UCSD-AML1 (cell line): ENCODE measurements at regions not wholly inside any gene's neighbourhood (a gene's known extent, or its start where the extent isn't known, plus 50 kb on each side); places are given as distances from the start of the nearest gene placed in this dataset.
"Not testable (repeated sequence)": the region's sequence is repeated elsewhere in the genome, so short reads cannot be mapped to it uniquely, and the experiment has no call there.

Experiments
- DNase-seq: peaks from one replicate; lab custom pipeline; 2025; ENCODE audit not compliant: unreplicated experiment; lab: John Stamatoyannopoulos, UW

GRCh38 chr13:81142306-81142999 lies 801.5 kb upstream of the SPRY2 start:
- DNase-seq = no peak

- DNase-seq = no peak
These were observed 799.7 kb upstream of the SPRY2 start for GRCh38 chr13:81140675-81141074.

GRCh38 chr13:81139987-81140386 lies 799.1 kb upstream of the SPRY2 start:
- DNase-seq = no peak

- DNase-seq = no peak
These were observed 797.5 kb upstream of the SPRY2 start for GRCh38 chr13:81138353-81138980.

- DNase-seq = no peak
These were observed 792.1 kb upstream of the SPRY2 start for GRCh38 chr13:81133066-81133465.

GRCh38 chr13:81117416-81117815 lies 776.5 kb upstream of the SPRY2 start:
- no peak for DNase-seq

- DNase-seq = no peak
These were observed 775.7 kb upstream of the SPRY2 start for GRCh38 chr13:81116461-81117282.

- DNase-seq = no peak
These were observed 768.1 kb upstream of the SPRY2 start for GRCh38 chr13:81109026-81109425.

- peak; percentile 4 for DNase-seq
These were observed 765.4 kb upstream of the SPRY2 start for GRCh38 chr13:81106348-81106747.

- no peak for DNase-seq
These were observed 763.2 kb upstream of the SPRY2 start for GRCh38 chr13:81104035-81104715.

GRCh38 chr13:81102066-81102465 lies 761.1 kb upstream of the SPRY2 start:
- not testable (repeated sequence) for DNase-seq

GRCh38 chr13:81089371-81090157 lies 748.6 kb upstream of the SPRY2 start:
- no peak for DNase-seq

GRCh38 chr13:81080911-81081454 lies 740.1 kb upstream of the SPRY2 start:
- no peak for DNase-seq

- no peak for DNase-seq
These were observed 737.1 kb upstream of the SPRY2 start for GRCh38 chr13:81078048-81078447.

- DNase-seq = not testable (repeated sequence)
These were observed 728.9 kb upstream of the SPRY2 start for GRCh38 chr13:81069822-81070221.

- DNase-seq = no peak
These were observed 718.0 kb upstream of the SPRY2 start for GRCh38 chr13:81058916-81059290.

- no peak for DNase-seq
These were observed 717.4 kb upstream of the SPRY2 start for GRCh38 chr13:81058211-81058915.

GRCh38 chr13:81051873-81052272 lies 710.9 kb upstream of the SPRY2 start:
- DNase-seq = no peak

GRCh38 chr13:81048026-81048461 lies 707.1 kb upstream of the SPRY2 start:
- no peak for DNase-seq

GRCh38 chr13:81041761-81042160 lies 700.8 kb upstream of the SPRY2 start:
- no peak for DNase-seq
